ENCODE measurements at regions not wholly inside any gene's neighbourhood (a gene's known extent, or its start where the extent isn't known, plus 50 kb on each side); places are given as distances from the start of the nearest gene placed in this dataset.

GRCh38 chr2:14304326-14304725, 328.2 kb upstream of the LRATD1 start:
- TF ChIP-seq POLR2A (IDR thresholded peaks at IDR 0.05), result no peak
- TF ChIP-seq CTCF (IDR thresholded peaks at IDR 0.05), result no peak

All from right lobe of liver (tissue), 4 donors.